ENCODE measurements at regions not wholly inside any gene's neighbourhood (a gene's known extent, or its start where the extent isn't known, plus 50 kb on each side); places are given as distances from the start of the nearest gene placed in this dataset.

- Histone ChIP-seq H2AFZ (no peak overlapping the region), H3K27me3 (no peaks in the 10 kb centered on the region), H3K9me3 (ENCODE audit: low read depth) (no peaks in the 10 kb centered on the region), H3K27ac (no peak overlapping the region), H4K20me1 (ENCODE audit: insufficient read depth, poor library complexity, severe bottlenecking) (no peaks in the 10 kb centered on the region), H3K4me1 (ENCODE audit: insufficient read depth) (no peaks in the 10 kb centered on the region), H3K9me2 (replicated peaks; ENCODE audit: insufficient read depth) (no peaks in the 10 kb centered on the region), H3K4me2 (no peak overlapping the region), H3K79me2 (no peaks in the 10 kb centered on the region), H3K4me3 (no peak overlapping the region), H3K36me3 (replicated peaks; ENCODE audit: insufficient read depth, low read depth) (no peaks in the 10 kb centered on the region)
- WGBS (ENCODE audit: low lambda C conversion rate, missing lambda C conversion rate) = 66% methylated on average over 7 of the region's 7 CpGs
- TF ChIP-seq EZH2phosphoT487 (IDR thresholded peaks at IDR 0.05; ENCODE audit: low read depth, severe bottlenecking, unreplicated experiment) = no peak
- no peak for TF ChIP-seq CTCF (IDR thresholded peaks at IDR 0.05; ENCODE audit: poor library complexity)
- TF ChIP-seq EZH2 (IDR thresholded peaks at IDR 0.05; ENCODE audit: borderline replicate concordance) = no peak
- DNase-seq (ENCODE audit: low spot score) = no peak
Observed at GRCh38 chr3:59338934-59339333, 289.1 kb upstream of the CFAP20DC start.

DNA sequence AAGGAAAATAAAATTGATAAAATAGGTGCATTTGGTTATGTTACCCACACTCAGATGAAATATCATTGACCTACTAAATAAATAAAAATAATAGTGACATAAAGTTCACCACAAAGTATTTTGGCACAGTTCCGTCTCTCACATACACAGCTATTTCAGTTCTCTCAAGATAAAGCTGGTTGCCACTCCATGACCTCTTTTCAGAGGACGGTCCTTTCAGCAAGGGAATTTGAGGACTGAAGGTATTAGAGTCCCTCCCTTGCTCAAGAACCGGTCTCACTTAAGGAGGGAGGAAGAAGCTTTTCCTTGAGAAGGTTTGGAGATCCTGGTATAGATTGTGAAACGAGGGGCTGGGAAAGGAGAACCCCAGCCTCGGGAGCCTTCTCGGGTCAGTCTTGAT, 285.5 kb upstream of the CFAP20DC start:
- H3K4me3 ChIP-seq = no peak overlapping the region
- H3K27me3 ChIP-seq = no peaks in the 10 kb centered on the region
- no peaks in the 10 kb centered on the region for H3K9me3 ChIP-seq (ENCODE audit: low read depth)
- no peak overlapping the region for H3K27ac ChIP-seq
- whole genome bisulfite sequencing (ENCODE audit: low lambda C conversion rate, missing lambda C conversion rate) = 87% methylated on average over 6 of the region's 6 CpGs
- no peaks in the 10 kb centered on the region for H3K9me2 ChIP-seq (replicated peaks; ENCODE audit: insufficient read depth)
- no peak overlapping the region for H3K4me2 ChIP-seq
- TF ChIP-seq CTCF (IDR thresholded peaks at IDR 0.05; ENCODE audit: poor library complexity) (no peak), EZH2phosphoT487 (IDR thresholded peaks at IDR 0.05; ENCODE audit: low read depth, severe bottlenecking, unreplicated experiment) (no peak), EZH2 (IDR thresholded peaks at IDR 0.05; ENCODE audit: borderline replicate concordance) (no peak)
- no peaks in the 10 kb centered on the region for H3K4me1 ChIP-seq (ENCODE audit: insufficient read depth)
- H3K79me2 ChIP-seq = no peaks in the 10 kb centered on the region
- no peak for DNase-seq (ENCODE audit: low spot score)
- H2AFZ ChIP-seq = no peak overlapping the region
- no peaks in the 10 kb centered on the region for H3K36me3 ChIP-seq (replicated peaks; ENCODE audit: insufficient read depth, low read depth)
- no peaks in the 10 kb centered on the region for H4K20me1 ChIP-seq (ENCODE audit: insufficient read depth, poor library complexity, severe bottlenecking)

DNA sequence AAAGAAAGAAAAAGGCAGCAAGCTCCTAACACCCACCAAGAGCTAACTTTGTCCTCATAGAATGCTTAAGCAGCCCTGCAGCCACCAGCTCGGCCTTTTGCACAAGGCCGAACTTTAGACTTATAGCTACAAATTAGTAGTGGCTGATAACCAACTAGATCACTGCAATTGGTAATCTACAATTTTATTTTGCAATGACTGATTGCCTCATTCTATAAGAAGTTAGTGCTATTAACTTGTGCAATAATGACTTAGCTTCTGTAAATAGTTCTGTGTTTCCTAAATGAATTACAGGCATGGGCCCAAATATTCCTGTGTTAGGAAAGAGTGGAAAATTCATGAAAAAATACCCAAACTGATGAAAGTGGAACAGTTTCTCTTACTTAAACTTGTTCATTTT, 284.8 kb upstream of the CFAP20DC start:
- peak; percentile 30 for DNase-seq (ENCODE audit: low spot score)
- TF ChIP-seq EZH2 (IDR thresholded peaks at IDR 0.05; ENCODE audit: borderline replicate concordance) = no peak
- TF ChIP-seq CTCF (IDR thresholded peaks at IDR 0.05; ENCODE audit: poor library complexity) = no peak
- no peak for TF ChIP-seq EZH2phosphoT487 (IDR thresholded peaks at IDR 0.05; ENCODE audit: low read depth, severe bottlenecking, unreplicated experiment)
- no peak overlapping the region for H3K4me3 ChIP-seq
- H3K79me2 ChIP-seq = no peaks in the 10 kb centered on the region
- H3K36me3 ChIP-seq (replicated peaks; ENCODE audit: insufficient read depth, low read depth) = no peaks in the 10 kb centered on the region
- H3K9me3 ChIP-seq (ENCODE audit: low read depth) = no peaks in the 10 kb centered on the region
- H4K20me1 ChIP-seq (ENCODE audit: insufficient read depth, poor library complexity, severe bottlenecking) = no peaks in the 10 kb centered on the region
- no peak overlapping the region for H2AFZ ChIP-seq
- WGBS (ENCODE audit: low lambda C conversion rate, missing lambda C conversion rate) = 56% methylated on average over 2 of the region's 2 CpGs
- H3K27me3 ChIP-seq = no peaks in the 10 kb centered on the region
- peak overlapping the region; percentile 5 for H3K27ac ChIP-seq
- no peaks in the 10 kb centered on the region for H3K9me2 ChIP-seq (replicated peaks; ENCODE audit: insufficient read depth)
- no peak overlapping the region for H3K4me2 ChIP-seq
- no peaks in the 10 kb centered on the region for H3K4me1 ChIP-seq (ENCODE audit: insufficient read depth)

GRCh38 chr3:59327376-59327808, 277.6 kb upstream of the CFAP20DC start:
- Histone ChIP-seq H3K36me3 (replicated peaks; ENCODE audit: insufficient read depth, low read depth) (no peaks in the 10 kb centered on the region), H3K9me2 (replicated peaks; ENCODE audit: insufficient read depth) (no peaks in the 10 kb centered on the region), H3K27me3 (no peaks in the 10 kb centered on the region), H3K9me3 (ENCODE audit: low read depth) (no peaks in the 10 kb centered on the region), H3K4me1 (ENCODE audit: insufficient read depth) (no peaks in the 10 kb centered on the region), H3K4me3 (no peak overlapping the region), H3K4me2 (no peak overlapping the region), H3K27ac (no peak overlapping the region), H3K79me2 (no peaks in the 10 kb centered on the region), H2AFZ (no peak overlapping the region), H4K20me1 (ENCODE audit: insufficient read depth, poor library complexity, severe bottlenecking) (no peaks in the 10 kb centered on the region)
- WGBS (ENCODE audit: low lambda C conversion rate, missing lambda C conversion rate) = 78% methylated on average over 3 of the region's 3 CpGs
- no peak for TF ChIP-seq EZH2phosphoT487 (IDR thresholded peaks at IDR 0.05; ENCODE audit: low read depth, severe bottlenecking, unreplicated experiment)
- TF ChIP-seq EZH2 (IDR thresholded peaks at IDR 0.05; ENCODE audit: borderline replicate concordance) = no peak
- no peak for TF ChIP-seq CTCF (IDR thresholded peaks at IDR 0.05; ENCODE audit: poor library complexity)
- no peak for DNase-seq (ENCODE audit: low spot score)

Data from hepatocyte (in vitro differentiated cells).